ENCODE measurements at regions not wholly inside any gene's neighbourhood (a gene's known extent, or its start where the extent isn't known, plus 50 kb on each side); places are given as distances from the start of the nearest gene placed in this dataset.

DNA sequence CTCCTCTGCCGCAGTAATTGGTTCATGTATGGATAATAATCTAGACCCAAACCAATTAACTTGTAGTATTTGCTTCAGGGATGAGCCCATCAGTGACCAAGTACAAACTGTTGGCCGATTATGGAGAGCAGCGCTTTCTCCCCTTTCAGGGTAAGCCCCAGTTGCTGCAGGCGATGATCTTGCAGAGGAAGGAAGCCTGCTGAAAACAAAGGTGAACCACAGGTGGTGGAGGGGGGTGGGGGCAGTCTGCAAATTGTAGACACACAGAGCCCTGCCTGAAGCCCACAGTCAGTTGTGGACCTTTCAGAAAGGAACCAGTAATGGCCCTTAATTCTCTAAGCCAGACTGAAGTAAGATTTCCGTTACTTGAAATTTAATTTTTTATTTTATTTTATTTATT is 167.9 kb upstream of the JARID2 start:
- peaks cover 0 to 7% (median 0%) of the 10 kb centered on the region in 5 donors for H3K4me1 ChIP-seq (ENCODE audit: control insufficient read depth in 5 of 5, insufficient read depth in 5 of 5, low read length in 5 of 5)
- H3K4me3 ChIP-seq: no peak overlapping the region
- no peaks in the 10 kb centered on the region for H3K27me3 ChIP-seq (ENCODE audit: control insufficient read depth in 3 of 3, insufficient read depth in 3 of 3, low read length in 2 of 3)
- no peak for DNase-seq
- no peak overlapping the region for H3K27ac ChIP-seq (ENCODE audit: low read depth in 1 of 2, low read length in 1 of 2)
- no peak for TF ChIP-seq CTCF (IDR thresholded peaks at IDR 0.05; ENCODE audit: control extremely low read depth, extremely low read depth)
- no peaks in the 10 kb centered on the region for H3K36me3 ChIP-seq (ENCODE audit: control insufficient read depth in 4 of 4, insufficient read depth in 4 of 4, low read length in 4 of 4)
- no peaks in the 10 kb centered on the region for H3K9me3 ChIP-seq (ENCODE audit: control insufficient read depth in 4 of 4, insufficient read depth in 3 of 4, low read length in 3 of 4)
- 78 to 84% methylated on average over 5 of the region's 5 CpGs for WGBS, 2 donors
- no peak overlapping the region for H3K9ac ChIP-seq (ENCODE audit: insufficient read depth in 1 of 2, low read length in 2 of 2)
- ATAC-seq (ENCODE audit: insufficient read depth, low FRiP score): no peak

DNA sequence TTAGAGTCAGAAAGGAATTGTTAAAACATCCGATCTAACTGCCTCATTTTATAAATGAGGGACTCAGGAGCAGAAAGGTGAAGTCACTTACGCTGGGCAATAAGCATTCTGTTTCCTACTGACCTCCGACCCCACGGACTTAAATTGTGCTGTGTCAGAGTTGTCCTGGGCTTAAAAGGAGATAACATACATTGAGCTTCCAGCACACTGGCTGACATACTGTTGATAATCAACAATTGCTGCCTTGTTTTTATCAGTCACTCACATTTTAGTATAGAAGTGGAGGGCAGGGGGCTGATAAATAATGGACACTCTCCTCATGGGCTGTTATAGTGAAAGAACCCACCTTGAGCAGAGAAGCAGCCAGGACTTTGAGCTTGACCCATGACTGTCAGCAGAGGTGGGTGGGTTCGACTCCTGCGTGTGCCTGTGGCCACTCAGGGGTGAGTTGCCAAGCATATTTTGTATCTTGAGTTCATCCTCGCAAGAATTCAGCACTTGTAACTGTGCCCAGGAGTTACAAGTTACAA is 166.5 kb upstream of the JARID2 start:
- H3K27me3 ChIP-seq (ENCODE audit: control insufficient read depth in 3 of 3, insufficient read depth in 3 of 3, low read length in 2 of 3): no peaks in the 10 kb centered on the region
- ATAC-seq (ENCODE audit: insufficient read depth, low FRiP score) (no peak), DNase-seq (no peak)
- no peaks in the 10 kb centered on the region for H3K36me3 ChIP-seq (ENCODE audit: control insufficient read depth in 4 of 4, insufficient read depth in 4 of 4, low read length in 4 of 4)
- no peaks in the 10 kb centered on the region for H3K9me3 ChIP-seq (ENCODE audit: control insufficient read depth in 4 of 4, insufficient read depth in 3 of 4, low read length in 3 of 4)
- H3K4me3 ChIP-seq: no peak overlapping the region
- WGBS, 2 donors: 73 to 77% methylated on average over 7 of the region's 7 CpGs
- no peak for TF ChIP-seq CTCF (IDR thresholded peaks at IDR 0.05; ENCODE audit: control extremely low read depth, extremely low read depth)
- no peak overlapping the region for H3K27ac ChIP-seq (ENCODE audit: low read depth in 1 of 2, low read length in 1 of 2)
- peaks cover 0 to 7% (median 0%) of the 10 kb centered on the region in 5 donors for H3K4me1 ChIP-seq (ENCODE audit: control insufficient read depth in 5 of 5, insufficient read depth in 5 of 5, low read length in 5 of 5)
- H3K9ac ChIP-seq (ENCODE audit: insufficient read depth in 1 of 2, low read length in 2 of 2): no peak overlapping the region

DNA sequence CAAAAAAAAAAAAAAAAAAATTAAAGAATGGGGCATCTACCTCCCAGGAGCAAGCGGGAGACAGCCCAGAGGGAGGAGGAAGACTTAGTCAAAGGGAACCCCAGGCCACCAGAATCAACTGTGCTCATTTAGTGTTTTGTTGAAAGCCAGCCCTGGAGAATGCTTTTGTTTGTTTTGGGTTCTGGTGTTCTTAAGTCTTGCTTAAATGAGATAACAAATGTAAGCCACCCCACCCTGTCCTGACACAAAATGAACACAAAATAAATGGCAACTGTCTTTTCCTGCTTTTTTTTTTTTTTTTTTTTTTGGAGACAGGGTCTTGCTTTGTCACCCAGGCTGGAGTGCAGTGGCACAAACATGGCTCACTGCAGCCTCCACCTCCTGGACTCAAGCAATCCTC is 165.0 kb upstream of the JARID2 start:
- Histone ChIP-seq H3K9me3 (ENCODE audit: control insufficient read depth in 4 of 4, insufficient read depth in 3 of 4, low read length in 3 of 4) (no peaks in the 10 kb centered on the region), H3K27ac (ENCODE audit: low read depth in 1 of 2, low read length in 1 of 2) (no peak overlapping the region), H3K4me3 (no peak overlapping the region), H3K4me1 (ENCODE audit: control insufficient read depth in 5 of 5, insufficient read depth in 5 of 5, low read length in 5 of 5) (peaks cover 0 to 7% (median 0%) of the 10 kb centered on the region in 5 donors), H3K27me3 (ENCODE audit: control insufficient read depth in 3 of 3, insufficient read depth in 3 of 3, low read length in 2 of 3) (no peaks in the 10 kb centered on the region), H3K9ac (ENCODE audit: insufficient read depth in 1 of 2, low read length in 2 of 2) (no peak overlapping the region), H3K36me3 (ENCODE audit: control insufficient read depth in 4 of 4, insufficient read depth in 4 of 4, low read length in 4 of 4) (no peaks in the 10 kb centered on the region)
- DNase-seq: no peak
- WGBS, 2 donors: 91 to 100% methylated on average over 1 of the region's 1 CpG
- no peak for ATAC-seq (ENCODE audit: insufficient read depth, low FRiP score)
- no peak for TF ChIP-seq CTCF (IDR thresholded peaks at IDR 0.05; ENCODE audit: control extremely low read depth, extremely low read depth)

- no peak for TF ChIP-seq CTCF (IDR thresholded peaks at IDR 0.05; ENCODE audit: control extremely low read depth, extremely low read depth)
- H3K9ac ChIP-seq (ENCODE audit: insufficient read depth in 1 of 2, low read length in 2 of 2): no peak overlapping the region
- DNase-seq (no peak), ATAC-seq (ENCODE audit: insufficient read depth, low FRiP score) (no peak)
- no peak overlapping the region for H3K27ac ChIP-seq (ENCODE audit: low read depth in 1 of 2, low read length in 1 of 2)
- H3K27me3 ChIP-seq (ENCODE audit: control insufficient read depth in 3 of 3, insufficient read depth in 3 of 3, low read length in 2 of 3): no peaks in the 10 kb centered on the region
- WGBS, 2 donors: 69 to 94% methylated on average over 2 of the region's 2 CpGs
- H3K4me1 ChIP-seq (ENCODE audit: control insufficient read depth in 5 of 5, insufficient read depth in 5 of 5, low read length in 5 of 5): peaks cover 0 to 7% (median 0%) of the 10 kb centered on the region in 5 donors
- no peak overlapping the region for H3K4me3 ChIP-seq
- no peaks in the 10 kb centered on the region for H3K36me3 ChIP-seq (ENCODE audit: control insufficient read depth in 4 of 4, insufficient read depth in 4 of 4, low read length in 4 of 4)
- H3K9me3 ChIP-seq (ENCODE audit: control insufficient read depth in 4 of 4, insufficient read depth in 3 of 4, low read length in 3 of 4): no peaks in the 10 kb centered on the region
Observed at GRCh38 chr6:15081447-15081846, 164.4 kb upstream of the JARID2 start.
